Vagina (tissue), 2 donors: ENCODE measurements at regions not wholly inside any gene's neighbourhood (a gene's known extent, or its start where the extent isn't known, plus 50 kb on each side); places are given as distances from the start of the nearest gene placed in this dataset.

Source experiments
- CTCF ChIP-seq, 3 experiments: fragments of 450-650 bp in 2 of 3; fragments of 200-600 bp in 1 of 3; sonication (generic) in 1 of 3; IDR thresholded peaks; one replicate each; pipeline ENCODE4 v1.5.1; 2017 to 2019; ENCODE audit warnings: antibody characterized with exemption in 3 of 3, mild to moderate bottlenecking in 2 of 3, moderate library complexity in 2 of 3
- POLR2AphosphoS5 ChIP-seq, 2 donors: sonication (generic); formaldehyde crosslinking; IDR thresholded peaks; one replicate each; pipeline ENCODE4 v1.9.0; 2017; ENCODE audit warnings: antibody characterized with exemption in 2 of 2, mild to moderate bottlenecking in 2 of 2, low read depth in 1 of 2; ENCODE audit not compliant: insufficient read depth in 1 of 2

- TF ChIP-seq CTCF (IDR thresholded peaks at IDR 0.05): no peak
- TF ChIP-seq POLR2AphosphoS5 (IDR thresholded peaks at IDR 0.05; ENCODE audit: insufficient read depth in 1 of 2, low read depth in 1 of 2): no peak
Observed at GRCh38 chr3:177606891-177607290, 409.6 kb upstream of the TBL1XR1 start.
